DMS153 treated with DMSO at 0.1 percent for 48 hours (cell line): ENCODE measurements at regions not wholly inside any gene's neighbourhood (a gene's known extent, or its start where the extent isn't known, plus 50 kb on each side); places are given as distances from the start of the nearest gene placed in this dataset.
"Not testable (repeated sequence)": the region's sequence is repeated elsewhere in the genome, so short reads cannot be mapped to it uniquely, and the experiment has no call there.

Experiments
- DNase-seq: peaks from one replicate; lab custom pipeline; 2025; ENCODE audit not compliant: unreplicated experiment; lab: John Stamatoyannopoulos, UW

DNA sequence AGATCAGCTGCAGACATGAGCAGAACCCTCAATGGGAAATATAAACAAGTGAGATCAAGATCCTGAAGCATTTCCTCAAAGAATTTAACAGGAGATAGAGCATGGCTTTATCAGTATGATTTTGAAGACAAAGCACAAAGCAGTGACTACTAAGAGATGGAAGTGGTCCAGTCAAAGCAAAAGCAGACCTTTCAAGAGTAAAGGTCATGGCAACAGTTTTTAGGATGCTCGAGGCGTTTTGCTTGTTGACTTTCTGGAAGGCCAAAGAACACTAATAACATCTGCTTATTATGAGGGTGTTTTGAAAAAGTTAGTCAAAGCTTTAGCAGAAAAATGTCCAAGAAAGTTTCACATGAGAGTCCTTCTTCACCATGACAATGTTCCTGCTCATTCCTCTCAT, 128.5 kb downstream of the KCNE4 start:
- DNase-seq: no peak

DNA sequence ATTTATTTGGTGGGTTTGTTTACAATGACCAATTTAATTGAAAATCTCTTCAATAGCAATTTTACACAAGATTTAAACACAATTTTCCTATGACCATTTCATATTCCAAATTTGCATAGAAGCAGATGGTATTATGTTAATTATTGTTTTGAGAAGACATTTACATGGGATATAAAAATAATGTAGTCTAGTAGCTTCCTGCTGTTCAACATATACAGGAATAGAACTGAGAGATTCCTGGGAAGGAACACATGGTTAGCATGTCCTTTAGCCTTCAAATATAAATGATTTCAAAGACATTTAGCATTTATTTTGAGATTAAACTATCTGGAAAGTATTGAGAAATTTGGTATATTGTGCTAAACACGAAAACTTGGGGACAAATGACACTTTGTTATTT, 129.6 kb downstream of the KCNE4 start:
- no peak for DNase-seq

DNA sequence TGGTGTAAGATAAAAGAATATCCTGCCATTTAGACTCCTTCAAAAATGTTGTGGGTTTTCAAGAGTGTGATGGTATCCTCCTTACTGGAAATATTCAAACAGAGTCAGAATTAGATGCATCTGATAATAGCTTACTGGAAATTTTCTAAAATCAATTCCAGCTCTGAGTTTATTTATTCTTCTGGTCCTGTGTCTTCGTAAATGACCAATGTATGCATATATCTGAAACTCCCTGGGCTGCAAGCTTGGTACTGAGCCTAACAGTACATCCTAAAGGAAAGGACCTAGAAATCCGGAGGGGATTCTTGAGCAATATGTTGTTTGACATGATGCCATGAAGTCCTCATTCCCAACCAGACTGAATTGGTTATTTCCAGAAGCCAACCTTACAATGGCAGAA, 130.4 kb downstream of the KCNE4 start:
- no peak for DNase-seq

- no peak for DNase-seq
Observed at GRCh38 chr2:223185638-223186037, 133.6 kb downstream of the KCNE4 start.

DNA sequence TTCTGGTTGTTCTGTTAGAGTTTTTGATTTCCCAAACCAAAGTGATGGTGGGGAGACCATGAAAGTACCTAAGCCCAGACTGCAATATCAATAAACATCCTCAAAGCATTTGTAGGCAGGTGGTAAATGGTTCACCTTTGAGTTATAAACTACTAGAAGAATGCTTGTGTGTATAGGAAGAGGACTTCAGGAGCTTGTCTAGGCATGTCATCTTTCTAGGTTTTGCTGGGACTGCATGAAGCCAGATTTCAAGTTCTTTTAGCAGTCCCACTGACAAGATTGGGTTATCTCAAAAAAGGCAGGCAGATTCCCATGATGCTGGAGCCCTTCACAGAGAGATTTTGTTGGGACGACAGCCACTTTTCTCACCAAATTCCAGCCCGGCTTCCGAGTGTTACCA, 135.3 kb downstream of the KCNE4 start:
- no peak for DNase-seq

- not testable (repeated sequence) for DNase-seq
Observed at GRCh38 chr2:223190561-223191206, 138.7 kb downstream of the KCNE4 start.

- no peak for DNase-seq
Observed at GRCh38 chr2:223196331-223196730, 144.3 kb downstream of the KCNE4 start.

GRCh38 chr2:223197046-223197445, 145.1 kb downstream of the KCNE4 start:
- no peak for DNase-seq

GRCh38 chr2:223199531-223200515, 147.8 kb downstream of the KCNE4 start:
- no peak for DNase-seq

DNA sequence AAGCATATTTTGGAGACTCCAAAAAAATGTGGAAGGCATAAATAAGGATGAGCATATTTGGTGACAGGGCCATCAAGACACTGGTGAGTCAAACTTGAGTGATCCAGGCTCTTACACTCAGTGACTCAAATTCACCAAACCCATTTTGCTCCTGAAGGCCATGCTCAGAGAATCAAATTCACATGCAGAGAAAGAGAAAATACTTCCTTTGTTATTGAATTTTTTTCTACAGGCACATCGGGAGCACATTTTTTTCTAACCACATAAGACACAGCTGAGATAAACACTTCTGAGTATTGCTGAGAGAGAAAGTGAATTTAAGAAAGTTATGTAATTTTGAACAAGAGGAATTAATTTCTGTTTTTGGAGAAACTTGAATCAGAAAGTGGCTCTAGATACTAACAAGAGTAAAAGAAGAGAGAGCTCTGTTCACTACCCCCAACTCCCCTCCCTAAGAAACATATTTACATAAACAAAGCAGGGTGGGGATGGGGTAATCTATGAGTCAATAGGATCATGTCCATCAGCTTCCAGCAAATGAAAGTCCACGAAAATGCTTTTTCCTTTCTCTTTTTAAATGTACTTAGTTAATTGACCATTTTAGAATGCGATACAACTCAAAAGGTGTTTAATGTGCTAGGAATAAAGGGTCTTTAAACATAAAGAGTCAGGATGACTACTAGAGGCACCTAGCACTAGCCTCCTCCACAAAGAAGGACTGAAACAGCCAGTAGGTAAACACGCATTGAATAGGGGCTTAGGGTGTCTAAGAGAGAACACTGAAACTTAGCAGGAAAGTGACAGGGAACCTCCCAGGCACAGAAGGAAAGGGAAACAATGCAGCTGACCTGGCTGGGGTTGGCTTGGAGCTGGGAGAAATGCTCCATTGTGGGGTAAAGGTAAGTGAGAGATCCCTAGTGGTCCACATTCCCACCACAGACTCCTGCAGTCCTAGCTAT, 152.3 kb downstream of the KCNE4 start:
- DNase-seq: no peak

- no peak for DNase-seq
Observed at GRCh38 chr2:223210489-223210888, 158.5 kb downstream of the KCNE4 start.

- no peak for DNase-seq
Observed at GRCh38 chr2:223214394-223215253, 162.6 kb downstream of the KCNE4 start.

GRCh38 chr2:223215254-223215516, 163.2 kb downstream of the KCNE4 start:
- DNase-seq: no peak

DNA sequence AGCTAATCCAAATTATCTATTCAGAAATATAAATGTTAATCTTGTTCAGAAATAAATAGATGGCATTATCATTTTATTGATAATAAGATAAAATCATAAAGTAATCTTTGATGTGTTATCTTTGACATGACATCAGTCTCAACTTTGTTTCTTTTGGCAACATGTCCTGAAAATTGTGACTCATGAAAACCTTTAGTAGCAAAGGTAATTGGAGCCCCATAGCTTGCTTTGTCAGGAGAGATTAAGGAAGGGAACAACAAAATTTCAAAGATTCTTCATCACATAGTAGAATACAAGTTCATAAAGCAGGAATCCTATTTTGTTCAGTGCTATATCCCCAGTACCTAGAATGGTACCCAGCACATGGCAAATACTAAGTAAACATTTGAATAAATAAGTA, 165.4 kb downstream of the KCNE4 start:
- no peak for DNase-seq

GRCh38 chr2:223218587-223219178, 166.7 kb downstream of the KCNE4 start:
- DNase-seq: no peak

- DNase-seq: no peak
Observed at GRCh38 chr2:223219872-223220657, 168.1 kb downstream of the KCNE4 start.

DNA sequence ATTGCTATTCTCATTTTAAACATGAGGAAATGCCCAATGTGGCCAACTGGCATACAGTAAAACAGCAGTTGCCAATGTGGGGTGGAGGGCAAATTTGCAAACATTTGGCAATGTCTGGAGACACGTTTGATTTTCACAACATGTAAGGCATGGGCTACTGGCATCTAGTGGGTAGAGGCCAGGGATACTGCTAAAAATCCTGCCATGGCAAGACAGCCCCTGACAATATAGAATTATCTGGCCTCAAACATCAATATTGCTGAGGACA, 168.6 kb downstream of the KCNE4 start:
- DNase-seq: no peak

DNA sequence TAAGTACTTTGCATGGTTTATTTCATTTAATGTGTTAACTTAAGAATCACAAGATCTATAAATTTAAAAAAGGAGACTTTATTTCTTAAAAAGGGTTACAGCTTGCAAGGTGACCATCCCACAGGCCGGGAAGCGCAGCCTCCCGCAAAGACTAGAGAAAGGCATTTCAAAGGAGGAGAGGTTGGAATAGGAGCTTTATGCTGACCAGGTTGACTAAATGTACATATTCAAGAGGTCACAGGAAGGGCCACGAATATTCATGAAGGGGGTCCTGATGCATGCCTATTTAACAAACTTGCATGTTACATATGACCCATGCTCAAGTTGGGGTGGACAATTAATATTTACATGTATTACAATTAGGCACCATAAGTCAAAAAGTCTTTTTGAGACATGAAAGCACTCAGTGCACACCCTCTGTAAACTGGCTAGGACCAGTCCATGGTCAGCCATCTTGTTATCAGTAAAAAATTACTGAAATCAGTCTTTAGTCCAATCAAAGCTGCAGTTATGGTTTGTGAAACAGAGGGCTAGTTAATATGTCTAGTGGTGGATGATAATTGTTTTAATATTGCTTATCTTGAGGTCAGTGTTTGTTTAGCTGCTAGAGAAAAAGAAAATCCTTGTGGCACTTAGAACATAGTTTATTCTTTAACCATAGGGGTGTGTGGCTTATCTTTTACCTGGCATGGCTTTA, 169.3 kb downstream of the KCNE4 start:
- DNase-seq: no peak

- DNase-seq: no peak
Observed at GRCh38 chr2:223222397-223222796, 170.4 kb downstream of the KCNE4 start.
